GM18502 (cell line): ENCODE measurements at regions not wholly inside any gene's neighbourhood (a gene's known extent, or its start where the extent isn't known, plus 50 kb on each side); places are given as distances from the start of the nearest gene placed in this dataset.

Source experiments
- ATAC-seq: cut with Tn5 transposase; IDR thresholded peaks from one replicate; pipeline ENCODE4 v1.9.1; 2021; ENCODE audit warnings: mild to moderate bottlenecking; ENCODE audit not compliant: unreplicated experiment, poor library complexity

DNA sequence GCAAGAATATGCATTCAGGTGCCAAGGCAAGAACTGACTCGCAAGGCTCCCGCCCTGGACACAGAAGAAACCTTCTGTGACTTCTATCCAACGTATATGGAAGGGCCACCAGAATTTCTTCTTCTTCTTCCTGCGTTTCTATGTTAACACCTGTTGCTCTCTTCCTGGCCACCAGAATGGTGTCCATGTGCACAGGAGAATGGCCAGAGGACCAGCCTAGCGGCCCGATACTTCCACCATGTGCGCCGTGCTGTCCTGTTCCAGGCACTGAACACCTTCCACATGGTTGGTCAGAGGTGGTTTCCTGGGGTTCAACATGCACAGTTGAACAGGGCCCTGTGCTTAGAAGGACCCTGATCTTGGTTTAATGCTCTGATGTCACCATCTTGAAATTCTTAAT is 455.8 kb downstream of the BCL11B start:
- ATAC-seq = no peak

DNA sequence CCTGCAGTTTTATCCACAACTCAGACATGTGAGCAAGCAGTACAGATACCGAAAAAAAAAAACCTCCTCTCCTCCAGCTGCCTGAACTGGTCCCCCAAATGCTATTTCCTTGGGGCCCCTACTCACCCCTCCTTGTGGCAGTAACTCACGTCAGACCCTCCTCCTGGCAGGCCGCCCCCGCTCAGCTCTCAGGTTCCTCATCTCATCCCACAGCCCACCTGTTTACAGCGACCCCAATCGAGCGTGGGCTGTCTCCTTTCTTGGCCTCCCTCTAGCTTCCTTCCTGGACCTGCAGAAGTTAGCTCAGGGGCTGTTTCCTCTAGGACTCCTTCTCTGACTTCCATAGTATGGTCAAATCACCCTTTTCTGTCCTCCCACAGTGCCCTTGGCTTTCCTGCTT is 455.3 kb downstream of the BCL11B start:
- no peak for ATAC-seq

DNA sequence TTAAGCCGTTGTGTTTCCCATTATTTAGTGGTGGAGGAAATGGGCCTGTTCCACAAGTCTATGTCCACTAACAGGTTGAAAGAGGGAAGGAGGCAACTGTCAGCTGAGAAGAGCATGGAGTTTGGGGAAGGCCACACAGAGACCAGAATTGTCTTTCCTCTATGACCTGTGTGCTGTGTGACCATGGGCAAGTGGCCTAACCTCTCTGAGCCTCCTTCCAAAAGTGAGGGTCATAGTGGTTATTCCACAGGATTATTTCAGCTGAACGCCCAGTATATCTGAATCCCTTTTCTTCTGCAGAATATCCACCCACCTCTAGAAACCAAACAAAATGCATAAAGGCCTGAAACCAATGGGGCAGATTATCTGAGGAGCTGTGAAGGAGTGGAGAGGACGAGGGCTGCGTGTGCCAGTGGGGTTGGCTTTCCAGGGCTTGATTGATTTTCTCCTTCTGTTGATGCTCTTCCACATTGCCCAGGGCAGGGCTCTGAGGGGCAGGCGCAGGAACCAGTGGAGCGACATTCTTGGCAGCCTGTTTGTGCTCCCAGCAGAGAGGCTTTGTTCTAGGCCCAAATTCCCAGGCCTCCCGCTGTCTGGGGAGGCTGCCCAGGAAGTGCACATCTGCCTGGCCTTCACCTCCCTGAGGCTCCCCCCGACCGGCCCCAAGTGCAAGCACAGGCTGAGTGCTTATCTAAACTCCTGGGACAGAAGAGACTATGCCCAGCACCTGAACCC is 452.7 kb downstream of the BCL11B start:
- ATAC-seq = no peak

DNA sequence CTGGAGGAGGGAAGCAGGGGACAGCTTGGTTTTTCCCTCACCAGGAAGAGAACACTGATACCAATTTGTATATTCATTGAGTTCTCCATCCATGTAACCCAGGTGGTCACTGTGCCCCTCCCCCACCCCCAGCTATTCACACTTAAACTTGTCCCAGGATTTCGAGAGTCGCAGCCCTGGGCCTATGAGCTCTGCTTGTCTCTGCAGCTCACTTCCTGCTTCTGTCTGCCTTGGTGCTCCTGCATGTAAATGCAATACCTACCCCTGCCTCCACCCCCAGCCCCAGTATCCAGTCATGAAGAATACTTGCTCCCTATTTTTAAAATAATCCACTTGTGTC is 452.2 kb downstream of the BCL11B start:
- ATAC-seq = no peak

GRCh38 chr14:98822917-98823316 is 449.1 kb downstream of the BCL11B start:
- ATAC-seq = no peak

GRCh38 chr14:98826618-98827017 is 445.4 kb downstream of the BCL11B start:
- no peak for ATAC-seq

- ATAC-seq = no peak
These were observed 437.9 kb downstream of the BCL11B start for GRCh38 chr14:98834119-98834518.

- no peak for ATAC-seq
These were observed 436.8 kb downstream of the BCL11B start for GRCh38 chr14:98835051-98835824.

DNA sequence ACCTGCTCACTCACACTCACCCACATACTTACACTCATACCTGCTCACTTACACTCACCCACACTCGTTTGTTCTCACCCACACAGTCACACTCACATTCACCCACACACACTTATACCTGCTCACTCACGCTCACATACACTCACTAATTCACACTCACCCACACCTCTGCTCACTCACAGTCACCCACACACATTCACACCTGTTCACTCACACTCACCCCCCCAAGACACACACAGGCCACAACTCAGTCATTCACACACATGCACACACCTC is 436.2 kb downstream of the BCL11B start:
- ATAC-seq = no peak

DNA sequence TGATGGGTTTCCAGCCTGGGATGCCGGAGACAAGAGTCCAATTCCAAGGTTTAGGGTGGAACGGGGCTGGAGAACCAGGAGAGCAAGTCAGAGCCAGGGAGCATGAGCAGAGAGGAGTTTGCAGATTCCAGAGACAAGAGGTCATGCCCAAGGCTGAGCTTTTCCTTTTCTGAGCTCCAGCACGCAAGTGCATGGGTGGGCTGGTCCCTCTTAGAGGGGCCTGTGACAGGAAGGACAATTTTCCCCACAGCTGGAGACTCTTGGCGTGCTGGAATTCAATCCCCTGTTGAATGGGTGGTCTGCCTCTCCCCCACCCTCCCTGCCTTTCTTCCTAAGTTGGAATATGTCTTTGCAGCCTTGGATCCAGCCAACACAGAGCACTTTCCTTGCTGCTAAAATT is 431.9 kb downstream of the BCL11B start:
- no peak for ATAC-seq

DNA sequence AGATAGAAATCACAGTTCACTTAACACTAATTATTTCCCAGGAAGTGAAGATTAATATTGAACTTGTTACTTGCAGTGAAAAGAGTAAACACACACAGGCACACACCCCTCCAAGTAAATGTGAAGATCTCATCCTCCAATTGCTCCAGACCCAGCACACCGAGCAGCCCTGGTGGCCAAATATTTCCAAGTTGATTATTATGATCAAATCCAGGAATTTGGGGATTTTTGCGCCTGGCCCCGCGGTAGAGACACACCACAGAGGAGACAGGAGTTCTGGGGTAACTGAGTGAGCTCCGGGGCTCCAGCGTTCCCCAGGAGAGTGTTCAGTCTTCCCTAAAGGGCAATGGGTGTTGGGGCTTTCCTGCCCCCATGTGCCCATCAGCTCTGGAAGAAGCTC is 431.5 kb downstream of the BCL11B start:
- ATAC-seq = no peak

DNA sequence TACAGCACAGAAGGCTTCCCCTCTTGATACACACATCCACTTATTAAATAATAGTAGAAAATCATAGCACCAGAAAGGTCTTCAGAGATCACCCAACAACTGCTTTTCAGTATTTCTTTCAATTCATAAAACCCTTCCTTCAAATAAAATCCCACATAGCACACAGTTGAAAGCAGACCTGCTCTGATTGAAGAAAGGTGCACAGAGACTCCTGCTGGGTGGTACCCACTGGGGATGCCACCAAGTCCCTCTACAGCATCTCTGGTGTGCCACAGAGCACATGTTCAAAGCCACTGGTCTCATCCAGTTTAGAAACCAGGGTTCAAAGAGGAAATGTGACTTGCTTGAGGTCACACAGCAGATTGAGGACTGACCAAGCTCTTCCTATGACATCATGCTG is 427.5 kb downstream of the BCL11B start:
- ATAC-seq = no peak

- no peak for ATAC-seq
These were observed 424.2 kb downstream of the BCL11B start for GRCh38 chr14:98847521-98848468.

- ATAC-seq = no peak
These were observed 418.8 kb downstream of the BCL11B start for GRCh38 chr14:98853063-98853729.

DNA sequence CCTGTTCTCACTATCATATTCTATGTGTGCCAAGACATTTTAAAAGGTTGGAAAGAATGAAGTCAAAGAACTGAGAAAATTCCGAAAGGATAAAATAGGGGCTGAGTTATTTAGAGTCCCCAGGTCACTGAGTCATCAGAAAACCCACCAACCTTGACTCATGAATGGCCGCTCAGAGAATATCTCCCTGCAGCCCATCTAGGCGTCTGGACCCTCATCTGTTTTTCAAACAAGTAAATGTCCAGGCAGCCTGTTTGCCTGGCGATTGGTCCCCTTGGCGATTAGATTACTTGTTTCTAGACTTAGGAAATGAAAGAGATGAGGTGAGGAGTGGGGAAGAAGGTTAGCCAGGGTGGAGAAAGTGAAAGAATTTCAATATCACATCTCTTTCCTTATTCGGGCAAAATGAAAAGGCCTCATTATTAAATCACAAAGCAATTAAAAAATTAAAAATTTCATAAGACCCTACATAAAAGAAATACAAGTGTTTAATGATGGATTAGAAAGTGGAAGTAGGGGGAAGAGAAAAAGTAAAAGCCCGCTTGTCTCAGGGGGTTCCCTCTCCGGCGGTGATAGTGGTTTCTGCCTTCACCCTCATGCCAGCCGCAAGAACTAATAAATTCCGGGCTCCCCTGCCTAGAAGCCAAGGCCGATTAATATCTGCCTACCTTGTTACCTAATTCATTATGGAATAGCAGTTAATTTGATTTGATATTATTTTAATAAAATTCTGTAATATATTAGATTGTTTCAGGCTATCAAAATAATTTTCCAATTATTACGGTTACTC is 415.9 kb downstream of the BCL11B start:
- ATAC-seq = no peak

DNA sequence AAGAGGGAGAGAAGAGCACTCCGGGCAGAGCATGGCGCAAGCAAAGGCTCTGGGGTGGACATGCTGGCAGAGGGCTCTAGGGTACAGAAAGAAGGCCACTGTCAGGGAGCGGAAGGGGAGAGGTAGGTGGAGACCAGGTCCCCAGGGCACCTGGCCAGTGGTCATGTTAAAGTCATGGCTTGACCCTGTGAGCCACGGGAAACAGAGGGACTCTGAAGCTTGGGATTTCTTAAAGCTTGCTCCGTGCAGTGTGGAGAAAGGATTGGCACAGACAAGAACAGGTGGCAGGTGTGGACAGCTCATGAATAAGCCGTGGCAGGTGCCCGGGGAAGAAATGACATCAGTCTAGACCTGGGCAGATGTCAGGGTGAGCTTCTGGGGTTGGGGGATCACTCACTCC is 413.8 kb downstream of the BCL11B start:
- ATAC-seq = no peak

DNA sequence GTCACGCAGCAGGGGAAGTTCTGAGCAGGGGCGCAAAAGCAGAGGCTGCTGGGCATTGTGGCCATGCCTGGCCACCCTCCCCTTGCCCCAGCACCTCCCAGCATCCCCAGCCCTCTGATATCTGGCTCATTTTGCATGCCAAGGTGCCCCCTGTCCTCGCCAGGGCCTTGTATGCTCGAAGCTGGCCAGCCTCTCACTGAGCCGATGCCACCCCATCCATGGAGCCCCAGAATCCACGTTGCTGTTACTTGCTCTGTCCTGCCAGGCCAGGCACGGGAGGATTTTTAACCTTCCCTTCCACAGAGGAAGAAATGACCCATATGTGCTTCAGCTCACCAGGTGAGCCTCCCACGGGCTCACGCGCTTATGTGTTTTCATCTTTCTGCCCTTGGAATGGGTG is 413.4 kb downstream of the BCL11B start:
- no peak for ATAC-seq

GRCh38 chr14:98859301-98859700 is 412.7 kb downstream of the BCL11B start:
- no peak for ATAC-seq

DNA sequence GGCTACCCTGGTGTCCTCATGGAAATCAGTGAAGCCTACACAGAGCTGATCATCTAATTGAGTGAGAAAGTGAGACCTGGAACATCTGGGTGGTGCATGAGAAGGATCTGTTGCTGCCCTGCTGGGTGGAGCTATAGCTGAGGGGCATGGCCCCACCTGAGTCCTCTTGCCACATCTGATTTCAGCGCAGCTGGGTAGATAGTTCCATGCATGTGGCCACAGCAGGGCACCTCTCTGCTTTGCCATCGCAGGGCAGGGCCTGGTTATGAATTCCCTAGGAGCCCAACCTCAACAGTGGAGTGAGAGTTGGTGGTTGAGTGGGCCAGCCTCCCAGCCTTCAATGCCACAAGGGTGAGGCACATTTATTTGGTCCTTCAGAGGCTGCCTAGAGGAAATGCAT is 407.8 kb downstream of the BCL11B start:
- ATAC-seq = no peak

DNA sequence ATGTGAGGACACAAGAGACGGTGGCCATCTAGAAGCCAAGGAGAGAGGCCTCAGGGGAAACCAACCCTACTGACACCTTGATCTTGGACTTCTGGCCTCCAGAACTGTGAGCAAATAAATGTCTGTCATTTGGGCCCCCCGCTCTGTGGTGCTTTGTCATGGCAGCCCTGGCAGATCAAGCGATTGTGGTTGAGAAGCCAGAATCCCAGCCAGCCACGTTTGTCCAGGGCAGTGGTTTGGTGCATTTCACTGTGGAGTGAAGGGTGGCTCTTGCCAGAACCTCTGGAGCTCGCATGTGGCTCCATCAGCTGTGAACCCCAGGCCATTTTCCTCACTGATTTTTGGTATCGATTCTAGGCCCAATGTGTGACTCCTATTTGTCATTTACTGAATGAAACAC is 404.9 kb downstream of the BCL11B start:
- ATAC-seq = no peak
